ENCODE measurements at regions not wholly inside any gene's neighbourhood (a gene's known extent, or its start where the extent isn't known, plus 50 kb on each side); places are given as distances from the start of the nearest gene placed in this dataset.

- TF ChIP-seq EZH2phosphoT487 (IDR thresholded peaks at IDR 0.05; ENCODE audit: insufficient read depth, low read depth) (no peak), EZH2 (IDR thresholded peaks at IDR 0.05; ENCODE audit: insufficient read depth, poor library complexity, severe bottlenecking) (no peak)
These were observed 165.8 kb upstream of the EDNRB start for GRCh38 chr13:78084401-78084800.

Measured in GM23248 (cell line).